ENCODE measurements at regions not wholly inside any gene's neighbourhood (a gene's known extent, or its start where the extent isn't known, plus 50 kb on each side); places are given as distances from the start of the nearest gene placed in this dataset.

DNA sequence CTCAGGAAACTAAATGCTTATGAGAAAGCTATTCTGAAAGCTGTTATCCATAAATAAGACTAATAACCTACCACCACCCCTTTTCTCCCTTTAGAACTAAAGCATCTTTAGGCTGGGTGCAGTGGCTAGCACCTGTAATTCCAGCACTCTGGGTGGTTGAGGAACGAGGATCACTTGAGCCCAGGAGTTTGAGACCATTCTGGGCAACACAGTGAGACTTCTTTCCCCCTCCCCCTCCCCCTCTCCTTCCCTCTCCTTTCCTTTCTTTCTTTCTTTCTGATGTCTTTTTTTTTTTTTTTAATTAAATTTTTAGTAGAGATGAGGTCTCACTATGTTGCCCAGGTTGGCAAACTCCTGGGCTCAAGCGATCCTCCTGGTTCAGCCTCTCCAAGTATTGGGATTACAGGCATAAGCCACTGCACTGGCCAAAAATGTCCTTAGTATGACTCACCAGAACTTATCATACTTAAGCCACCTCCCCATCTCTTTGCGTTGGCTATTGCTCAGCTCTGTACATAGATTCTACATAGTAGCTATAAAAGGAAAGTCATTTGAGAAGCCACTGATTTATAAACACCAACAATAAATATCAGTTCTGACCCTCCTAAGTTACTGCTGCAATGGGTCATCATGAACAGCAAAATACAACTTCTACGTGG, 54.8 kb upstream of the SPDEF start:
- no peak overlapping the region for H3K4me3 Mint-ChIP-seq
- peaks cover 6 to 22% (median 9%) of the 10 kb centered on the region in 3 donors for H3K4me1 Mint-ChIP-seq
- H3K36me3 Mint-ChIP-seq, result peaks cover 2% of the 10 kb centered on the region
- H3K27ac Mint-ChIP-seq, result peak overlapping the region in 1 of 3 donors; percentile 16
- H3K27me3 Mint-ChIP-seq, result no peaks in the 10 kb centered on the region
- H3K9me3 Mint-ChIP-seq, result no peaks in the 10 kb centered on the region

DNA sequence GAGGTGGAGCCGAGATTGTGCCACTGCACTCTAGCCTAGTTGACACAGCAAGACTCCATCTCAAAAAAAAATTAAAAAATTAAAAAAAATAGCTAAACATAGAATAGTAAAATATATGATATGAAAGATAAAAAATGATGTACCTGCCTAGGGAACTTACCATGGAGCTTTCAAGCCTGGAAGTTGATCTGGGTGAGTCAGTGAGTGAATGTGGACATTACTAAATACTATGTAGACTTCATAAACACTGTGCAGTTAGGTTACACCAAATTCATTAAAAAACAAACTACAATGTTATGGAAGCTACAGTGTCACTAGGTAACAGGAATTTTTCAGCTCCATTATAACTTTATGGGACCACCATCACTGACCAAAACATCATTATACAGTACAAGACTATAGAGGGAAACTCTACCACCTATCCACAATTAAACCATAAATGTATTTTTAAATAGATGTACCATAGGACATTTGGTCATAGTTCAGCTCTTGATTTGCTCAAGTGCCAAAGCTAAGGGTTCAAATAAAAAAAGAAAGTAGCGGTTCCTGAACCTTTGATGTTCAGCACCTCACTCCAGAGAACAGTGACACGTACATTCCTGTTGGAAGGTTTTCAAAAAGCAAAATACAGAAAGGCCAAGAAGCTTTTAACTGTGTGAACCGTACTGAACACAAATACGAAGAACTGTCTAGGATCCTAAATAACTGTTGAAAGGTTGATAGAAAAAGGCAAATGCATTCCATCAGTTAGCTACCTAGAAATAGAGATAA, 52.4 kb upstream of the SPDEF start:
- Mint-ChIP-seq H3K36me3 (peaks cover 5% of the 10 kb centered on the region), H3K9me3 (no peaks in the 10 kb centered on the region), H3K27me3 (no peaks in the 10 kb centered on the region), H3K4me3 (no peak overlapping the region), H3K27ac (no peak overlapping the region), H3K4me1 (peaks cover 5 to 18% (median 11%) of the 10 kb centered on the region in 3 donors)

DNA sequence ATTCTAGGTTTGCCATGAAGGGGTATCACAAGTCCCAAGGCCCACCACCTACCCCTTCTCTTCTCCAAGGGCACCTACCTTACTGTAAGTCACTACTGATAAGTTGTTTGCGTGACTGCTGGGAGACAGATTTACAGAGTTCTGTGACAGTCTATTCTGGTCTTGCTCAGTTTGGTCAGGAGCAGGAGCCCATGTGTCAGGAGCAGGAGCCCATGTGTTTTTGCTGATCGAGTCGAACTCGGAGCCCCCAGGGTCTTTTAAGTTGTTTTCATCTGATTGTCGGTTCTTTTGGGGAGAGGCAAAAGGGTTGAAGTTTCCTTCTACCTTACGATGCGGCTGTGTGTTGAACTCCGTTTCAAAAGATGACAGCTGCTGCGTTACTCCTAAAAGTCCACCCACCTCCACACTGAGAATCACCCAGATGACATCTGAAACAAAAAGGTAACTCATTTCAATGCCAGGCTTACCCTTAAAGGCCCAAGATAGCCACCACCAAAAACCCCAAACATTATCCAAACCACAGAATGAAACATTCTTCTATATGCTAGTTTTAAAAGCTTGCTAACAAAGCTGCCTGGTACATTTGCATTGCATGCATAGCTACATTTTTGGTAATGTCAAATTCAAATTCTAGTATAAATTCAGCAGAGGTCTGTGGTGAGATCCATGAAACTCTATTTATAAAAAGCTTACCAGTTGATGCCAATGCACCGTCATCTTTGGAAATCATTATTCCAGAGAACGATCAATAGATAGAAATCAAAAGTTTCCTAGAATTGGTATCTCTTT, 50.5 kb upstream of the SPDEF start:
- Mint-ChIP-seq H3K9me3 (no peaks in the 10 kb centered on the region), H3K4me3 (no peak overlapping the region), H3K4me1 (peaks cover 5 to 18% (median 11%) of the 10 kb centered on the region in 3 donors), H3K36me3 (peaks cover 5% of the 10 kb centered on the region), H3K27me3 (no peaks in the 10 kb centered on the region), H3K27ac (no peak overlapping the region)

Data from IgD-negative memory B cell (primary cell).